ENCODE measurements at regions not wholly inside any gene's neighbourhood (a gene's known extent, or its start where the extent isn't known, plus 50 kb on each side); places are given as distances from the start of the nearest gene placed in this dataset.

DNA sequence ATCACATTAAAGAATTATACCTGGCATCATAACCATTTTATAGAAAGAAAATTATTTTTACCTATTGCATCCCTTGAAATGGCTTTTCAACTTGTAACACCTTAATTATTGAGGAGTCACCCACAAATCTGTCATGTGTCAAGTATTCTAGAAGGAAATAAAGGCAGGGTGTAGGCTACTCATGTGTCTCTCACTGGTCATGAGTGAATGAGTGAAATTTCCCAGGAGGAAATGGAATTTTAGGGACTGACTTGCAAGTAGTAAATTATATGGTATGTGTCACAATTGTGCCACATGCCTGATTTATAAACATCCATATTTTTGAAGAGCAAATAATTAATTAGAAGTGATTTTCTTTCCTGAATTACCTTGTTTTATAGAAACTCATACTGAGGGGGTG lies 310.5 kb upstream of the ADAMTS9 start:
- TF ChIP-seq, protein P1, sequence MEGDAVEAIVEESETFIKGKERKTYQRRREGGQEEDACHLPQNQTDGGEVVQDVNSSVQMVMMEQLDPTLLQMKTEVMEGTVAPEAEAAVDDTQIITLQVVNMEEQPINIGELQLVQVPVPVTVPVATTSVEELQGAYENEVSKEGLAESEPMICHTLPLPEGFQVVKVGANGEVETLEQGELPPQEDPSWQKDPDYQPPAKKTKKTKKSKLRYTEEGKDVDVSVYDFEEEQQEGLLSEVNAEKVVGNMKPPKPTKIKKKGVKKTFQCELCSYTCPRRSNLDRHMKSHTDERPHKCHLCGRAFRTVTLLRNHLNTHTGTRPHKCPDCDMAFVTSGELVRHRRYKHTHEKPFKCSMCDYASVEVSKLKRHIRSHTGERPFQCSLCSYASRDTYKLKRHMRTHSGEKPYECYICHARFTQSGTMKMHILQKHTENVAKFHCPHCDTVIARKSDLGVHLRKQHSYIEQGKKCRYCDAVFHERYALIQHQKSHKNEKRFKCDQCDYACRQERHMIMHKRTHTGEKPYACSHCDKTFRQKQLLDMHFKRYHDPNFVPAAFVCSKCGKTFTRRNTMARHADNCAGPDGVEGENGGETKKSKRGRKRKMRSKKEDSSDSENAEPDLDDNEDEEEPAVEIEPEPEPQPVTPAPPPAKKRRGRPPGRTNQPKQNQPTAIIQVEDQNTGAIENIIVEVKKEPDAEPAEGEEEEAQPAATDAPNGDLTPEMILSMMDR (IDR thresholded peaks at IDR 0.05) = no peak
- TF ChIP-seq POLR2A (IDR thresholded peaks at IDR 0.05) = no peak
- no peak overlapping the region for H3K4me3 ChIP-seq (ENCODE audit: low read depth, poor library complexity, severe bottlenecking)
- DNase-seq (ENCODE audit: low spot score in 2 of 2) = no peak

GRCh38 chr3:64995857-64996551 lies 308.2 kb upstream of the ADAMTS9 start:
- DNase-seq (ENCODE audit: low spot score in 2 of 2) = no peak
- intact Hi-C loops (cut with DNase I; ENCODE audit: low total_unique reads) = no loop called here
- TF ChIP-seq, protein P1 (IDR thresholded peaks at IDR 0.05) = no peak
- no peak for TF ChIP-seq POLR2A (IDR thresholded peaks at IDR 0.05)
- 47 to 49% methylated on average over 9 of the region's 9 CpGs for WGBS, 2 donors
- H3K4me3 ChIP-seq (ENCODE audit: low read depth, poor library complexity, severe bottlenecking) = no peak overlapping the region

More for the DNA sequence above, 310.5 kb upstream of the ADAMTS9 start:
- intact Hi-C loops (cut with DNase I; ENCODE audit: low total_unique reads) = no loop called here

GRCh38 chr3:64993781-64994180 lies 306.0 kb upstream of the ADAMTS9 start:
- H3K4me3 ChIP-seq (ENCODE audit: low read depth, poor library complexity, severe bottlenecking) = no peak overlapping the region
- WGBS, 2 donors = 87 to 88% methylated on average over 6 of the region's 6 CpGs
- no peak for TF ChIP-seq POLR2A (IDR thresholded peaks at IDR 0.05)
- TF ChIP-seq, protein P1 (IDR thresholded peaks at IDR 0.05) = no peak
- intact Hi-C loops (cut with DNase I; ENCODE audit: low total_unique reads) = no loop called here
- no peak for DNase-seq (ENCODE audit: low spot score in 2 of 2)

GRCh38 chr3:64992530-64993285 lies 304.9 kb upstream of the ADAMTS9 start:
- no peak for DNase-seq (ENCODE audit: low spot score in 2 of 2)
- WGBS, 2 donors = 43 to 49% methylated on average over 7 of the region's 7 CpGs
- TF ChIP-seq, protein P1 (IDR thresholded peaks at IDR 0.05) = no peak
- TF ChIP-seq POLR2A (IDR thresholded peaks at IDR 0.05) = no peak
- H3K4me3 ChIP-seq (ENCODE audit: low read depth, poor library complexity, severe bottlenecking) = no peak overlapping the region
- intact Hi-C loops (cut with DNase I; ENCODE audit: low total_unique reads) = no loop called here

DNA sequence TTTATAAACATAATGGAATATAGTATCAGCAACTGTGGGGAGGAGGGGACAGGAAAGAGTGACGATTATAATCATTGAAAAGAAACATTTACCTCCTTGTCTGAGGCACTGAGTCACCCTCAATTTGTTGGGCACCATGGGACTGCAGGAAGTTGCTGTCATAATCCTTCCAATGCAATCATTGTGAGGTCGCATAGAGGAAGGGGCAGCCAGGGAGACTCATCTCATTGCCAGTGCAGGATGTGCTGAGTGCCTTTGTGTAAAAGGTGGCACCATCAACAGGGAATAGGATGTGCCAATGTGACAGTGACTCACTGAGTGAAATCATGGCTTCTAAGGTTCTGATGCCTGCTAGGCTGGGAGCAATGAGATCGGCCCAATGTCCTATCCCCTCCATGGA lies 300.4 kb upstream of the ADAMTS9 start:
- no peak overlapping the region for H3K4me3 ChIP-seq (ENCODE audit: low read depth, poor library complexity, severe bottlenecking)
- WGBS, 2 donors = 43 to 51% methylated on average over 3 of the region's 3 CpGs
- DNase-seq (ENCODE audit: low spot score in 2 of 2) = no peak
- no peak for TF ChIP-seq POLR2A (IDR thresholded peaks at IDR 0.05)
- TF ChIP-seq, protein P1 (IDR thresholded peaks at IDR 0.05) = no peak
- intact Hi-C loops (cut with DNase I; ENCODE audit: low total_unique reads) = no loop called here
